GM23338 (cell line): ENCODE measurements at regions not wholly inside any gene's neighbourhood (a gene's known extent, or its start where the extent isn't known, plus 50 kb on each side); places are given as distances from the start of the nearest gene placed in this dataset.

Experiments
- ATAC-seq: fragments of 200-7000 bp; cut with Tn5 transposase; 3 replicates; pipeline ENCODE4 v1.9.1; 2020
- DNase-seq: peaks from one replicate; pipeline ENCODE4 v3.0.0-alpha.2; 2015; ENCODE audit warnings: low spot score
- H2AFZ ChIP-seq: fragments of 200-600 bp; sonication (generic); 2 replicates; pipeline ENCODE4 v1.8.0; 2016; ENCODE audit warnings: antibody characterized with exemption, mild to moderate bottlenecking, moderate library complexity
- H3F3A ChIP-seq: fragments of 200-600 bp; sonication (generic); replicated peaks from 2 replicates; pipeline ENCODE4 v1.8.0; 2017; ENCODE audit warnings: antibody characterized with exemption, mixed run types, low read depth
- H3K27ac ChIP-seq: fragments of 200-600 bp; sonication (generic); 2 replicates; pipeline ENCODE4 v1.6.1; 2016; ENCODE audit warnings: low read depth
- H3K27me3 ChIP-seq: fragments of 200-600 bp; sonication (generic); 2 replicates; pipeline ENCODE4 v1.8.0; 2016; ENCODE audit warnings: mild to moderate bottlenecking, mixed run types, moderate library complexity; ENCODE audit not compliant: insufficient read depth
- H3K36me3 ChIP-seq: fragments of 200-600 bp; sonication (generic); 2 replicates; pipeline ENCODE4 v1.8.0; 2016; ENCODE audit warnings: mild to moderate bottlenecking; ENCODE audit not compliant: insufficient read depth
- H3K4me1 ChIP-seq: fragments of 200-600 bp; sonication (generic); 2 replicates; pipeline ENCODE4 v1.8.0; 2016; ENCODE audit warnings: mild to moderate bottlenecking, moderate library complexity; ENCODE audit not compliant: insufficient read depth
- H3K4me2 ChIP-seq: fragments of 200-600 bp; sonication (generic); 2 replicates; pipeline ENCODE4 v1.7.1; 2017; ENCODE audit warnings: mixed run types
- H3K4me3 ChIP-seq: fragments of 200-600 bp; sonication (generic); 2 replicates; pipeline ENCODE4 v1.6.1; 2016; ENCODE audit warnings: mixed run types
- H3K79me2 ChIP-seq: fragments of 200-600 bp; sonication (generic); replicated peaks from 2 replicates; pipeline ENCODE4 v1.8.0; 2017; ENCODE audit warnings: mild to moderate bottlenecking; ENCODE audit not compliant: insufficient read depth
- H3K9me2 ChIP-seq: fragments of 200-600 bp; sonication (generic); 2 replicates; pipeline ENCODE4 v1.8.0; 2017; ENCODE audit not compliant: insufficient read depth
- H4K20me1 ChIP-seq: fragments of 200-600 bp; sonication (generic); replicated peaks from 2 replicates; pipeline ENCODE4 v1.8.0; 2017; ENCODE audit warnings: mild to moderate bottlenecking; ENCODE audit not compliant: insufficient read depth
- H3K27ac Mint-ChIP-seq: 2 replicates; pipeline ENCODE4 v1.8.0; 2020; ENCODE audit warnings: inconsistent platforms, mild to moderate bottlenecking, moderate library complexity, mixed read lengths
- H3K27me3 Mint-ChIP-seq: 3 replicates; pipeline ENCODE4 v1.8.0; 2022; ENCODE audit warnings: low read depth, mild to moderate bottlenecking, moderate library complexity, mixed read lengths, inconsistent platforms; ENCODE audit not compliant: insufficient read depth, poor library complexity
- H3K36me3 Mint-ChIP-seq: 3 replicates; pipeline ENCODE4 v1.8.0; 2021; ENCODE audit warnings: low read depth, mild to moderate bottlenecking, inconsistent platforms, moderate library complexity, mixed read lengths
- H3K4me1 Mint-ChIP-seq: 3 replicates; pipeline ENCODE4 v1.8.0; 2020; ENCODE audit warnings: mild to moderate bottlenecking, inconsistent platforms, mixed read lengths
- H3K4me3 Mint-ChIP-seq: 3 replicates; pipeline ENCODE4 v1.8.0; 2021; ENCODE audit warnings: moderate library complexity, mild to moderate bottlenecking, inconsistent platforms, mixed read lengths
- H3K9me3 Mint-ChIP-seq: 3 replicates; pipeline ENCODE4 v1.8.0; 2020; ENCODE audit warnings: moderate library complexity, mild to moderate bottlenecking, inconsistent platforms, mixed read lengths
- CREB1 ChIP-seq: fragments of 250-450 bp; sonication (Bioruptor Pico); IDR thresholded peaks from 2 replicates; pipeline ENCODE4 v1.5.0; 2020; ENCODE audit warnings: low read depth, mild to moderate bottlenecking, moderate library complexity
- CTCF ChIP-seq, 2 experiments: fragments of 200-600 bp in 1 of 2; sonication (generic) in 1 of 2; conservative IDR thresholded peaks; 2 replicates each; pipeline versions ENCODE4 v1.5.1 to v1.6.1; 2016 to 2017; ENCODE audit warnings: antibody characterized with exemption in 2 of 2, low read depth in 2 of 2, mild to moderate bottlenecking in 2 of 2, moderate library complexity in 1 of 2
- ETS1 ChIP-seq: IDR thresholded peaks from 2 replicates; pipeline ENCODE4 v1.6.1; 2016; ENCODE audit warnings: antibody characterized with exemption
- EZH2 ChIP-seq: fragments of 200-600 bp; sonication (generic); IDR thresholded peaks from one replicate; pipeline ENCODE4 v1.8.0; 2017; ENCODE audit warnings: antibody characterized with exemption, mild to moderate bottlenecking, low read depth; ENCODE audit not compliant: unreplicated experiment
- EZH2phosphoT487 ChIP-seq: fragments of 200-600 bp; sonication (generic); IDR thresholded peaks from one replicate; pipeline ENCODE4 v1.8.1; 2018; ENCODE audit warnings: antibody characterized with exemption; ENCODE audit not compliant: unreplicated experiment
- JUNB ChIP-seq: IDR thresholded peaks from one replicate; pipeline ENCODE4 v1.6.1; 2016; ENCODE audit warnings: antibody characterized with exemption; ENCODE audit not compliant: unreplicated experiment
- NANOG ChIP-seq: IDR thresholded peaks from 2 replicates; pipeline ENCODE4 v1.6.1; 2016; ENCODE audit warnings: antibody characterized with exemption, borderline replicate concordance
- POLR2AphosphoS5 ChIP-seq: IDR thresholded peaks from 2 replicates; pipeline ENCODE4 v1.6.1; 2016; ENCODE audit warnings: antibody characterized with exemption, low read depth
- STAT1 ChIP-seq: IDR thresholded peaks from one replicate; pipeline ENCODE4 v1.6.1; 2016; ENCODE audit warnings: antibody characterized with exemption; ENCODE audit not compliant: unreplicated experiment
- ZNF114 ChIP-seq: fragments of 250-450 bp; sonication (Bioruptor Pico); IDR thresholded peaks from 2 replicates; pipeline ENCODE4 v1.5.0; 2020; ENCODE audit warnings: mild to moderate bottlenecking, moderate library complexity
- ZNF331 ChIP-seq: fragments of 250-450 bp; sonication (Bioruptor Pico); IDR thresholded peaks from 2 replicates; pipeline ENCODE4 v1.5.0; 2020; ENCODE audit warnings: low read depth, mild to moderate bottlenecking, moderate library complexity
- TF ChIP-seq, protein P1 (sequence below): fragments of 250-450 bp; sonication (Bioruptor Pico); IDR thresholded peaks from 2 replicates; pipeline ENCODE4 v1.5.0; 2020; ENCODE audit warnings: mild to moderate bottlenecking, moderate library complexity
- TF ChIP-seq, protein P2 (sequence below): IDR thresholded peaks from one replicate; pipeline ENCODE4 v1.6.1; 2018; ENCODE audit warnings: antibody characterized with exemption; ENCODE audit not compliant: unreplicated experiment

DNA sequence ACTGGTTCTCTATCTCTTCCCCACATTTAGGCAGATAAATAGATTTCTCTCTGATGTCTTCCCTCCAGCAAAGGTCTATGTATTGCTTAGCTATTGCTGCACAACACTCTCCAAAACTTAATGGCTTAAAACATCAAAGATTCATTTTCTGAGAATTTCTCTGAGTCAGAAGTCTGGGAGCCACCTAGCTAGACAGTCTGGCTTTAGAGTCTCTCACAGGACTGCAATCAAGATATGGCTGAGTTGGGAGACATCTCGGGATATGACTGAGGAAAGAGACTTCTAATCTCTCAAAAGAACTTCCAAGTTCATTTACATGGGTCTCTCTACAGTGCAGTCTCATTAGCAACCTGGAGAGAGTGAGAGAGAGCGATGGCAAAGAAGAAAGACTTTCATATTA lies 553.6 kb upstream of the GHITM start:
- H3K4me1 Mint-ChIP-seq: peaks cover 12% of the 10 kb centered on the region
- H3K36me3 Mint-ChIP-seq: no peaks in the 10 kb centered on the region; the same call in 2 of the 3 replicates
- Histone ChIP-seq H3K36me3 (0 out of 2 replicates have a peak, but pooled peaks cover 3% of the 10 kb centered on the region), H3K27ac (no peak overlapping the region), H3K4me3 (no peak overlapping the region), H3K4me1 (peaks cover 4% of the 10 kb centered on the region; the same call in 1 of the 2 replicates), H3K4me2 (no peak overlapping the region), H3K27me3 (no peaks in the 10 kb centered on the region), H3F3A (no peaks in the 10 kb centered on the region), H4K20me1 (no peaks in the 10 kb centered on the region), H2AFZ (no peak overlapping the region), H3K79me2 (no peaks in the 10 kb centered on the region), H3K9me2 (no peaks in the 10 kb centered on the region; the same call in 1 of the 2 replicates)
- no peak for ATAC-seq
- H3K27me3 Mint-ChIP-seq: no peaks in the 10 kb centered on the region
- no peak overlapping the region for H3K27ac Mint-ChIP-seq
- H3K4me3 Mint-ChIP-seq: no peak overlapping the region
- no peak for DNase-seq
- TF ChIP-seq ETS1 (no peak), NANOG (no peak), EZH2 (no peak), CTCF (conservative IDR thresholded peaks at IDR 0.05; ENCODE audit: low read depth in 2 of 2) (no peak), ZNF114 (CRISPR knock-in tag) (no peak), CREB1 (CRISPR knock-in tag) (no peak), STAT1 (no peak), POLR2AphosphoS5 (no peak), JUNB (no peak), ZNF331 (CRISPR knock-in tag) (no peak), EZH2phosphoT487 (no peak)
- TF ChIP-seq, protein P1, sequence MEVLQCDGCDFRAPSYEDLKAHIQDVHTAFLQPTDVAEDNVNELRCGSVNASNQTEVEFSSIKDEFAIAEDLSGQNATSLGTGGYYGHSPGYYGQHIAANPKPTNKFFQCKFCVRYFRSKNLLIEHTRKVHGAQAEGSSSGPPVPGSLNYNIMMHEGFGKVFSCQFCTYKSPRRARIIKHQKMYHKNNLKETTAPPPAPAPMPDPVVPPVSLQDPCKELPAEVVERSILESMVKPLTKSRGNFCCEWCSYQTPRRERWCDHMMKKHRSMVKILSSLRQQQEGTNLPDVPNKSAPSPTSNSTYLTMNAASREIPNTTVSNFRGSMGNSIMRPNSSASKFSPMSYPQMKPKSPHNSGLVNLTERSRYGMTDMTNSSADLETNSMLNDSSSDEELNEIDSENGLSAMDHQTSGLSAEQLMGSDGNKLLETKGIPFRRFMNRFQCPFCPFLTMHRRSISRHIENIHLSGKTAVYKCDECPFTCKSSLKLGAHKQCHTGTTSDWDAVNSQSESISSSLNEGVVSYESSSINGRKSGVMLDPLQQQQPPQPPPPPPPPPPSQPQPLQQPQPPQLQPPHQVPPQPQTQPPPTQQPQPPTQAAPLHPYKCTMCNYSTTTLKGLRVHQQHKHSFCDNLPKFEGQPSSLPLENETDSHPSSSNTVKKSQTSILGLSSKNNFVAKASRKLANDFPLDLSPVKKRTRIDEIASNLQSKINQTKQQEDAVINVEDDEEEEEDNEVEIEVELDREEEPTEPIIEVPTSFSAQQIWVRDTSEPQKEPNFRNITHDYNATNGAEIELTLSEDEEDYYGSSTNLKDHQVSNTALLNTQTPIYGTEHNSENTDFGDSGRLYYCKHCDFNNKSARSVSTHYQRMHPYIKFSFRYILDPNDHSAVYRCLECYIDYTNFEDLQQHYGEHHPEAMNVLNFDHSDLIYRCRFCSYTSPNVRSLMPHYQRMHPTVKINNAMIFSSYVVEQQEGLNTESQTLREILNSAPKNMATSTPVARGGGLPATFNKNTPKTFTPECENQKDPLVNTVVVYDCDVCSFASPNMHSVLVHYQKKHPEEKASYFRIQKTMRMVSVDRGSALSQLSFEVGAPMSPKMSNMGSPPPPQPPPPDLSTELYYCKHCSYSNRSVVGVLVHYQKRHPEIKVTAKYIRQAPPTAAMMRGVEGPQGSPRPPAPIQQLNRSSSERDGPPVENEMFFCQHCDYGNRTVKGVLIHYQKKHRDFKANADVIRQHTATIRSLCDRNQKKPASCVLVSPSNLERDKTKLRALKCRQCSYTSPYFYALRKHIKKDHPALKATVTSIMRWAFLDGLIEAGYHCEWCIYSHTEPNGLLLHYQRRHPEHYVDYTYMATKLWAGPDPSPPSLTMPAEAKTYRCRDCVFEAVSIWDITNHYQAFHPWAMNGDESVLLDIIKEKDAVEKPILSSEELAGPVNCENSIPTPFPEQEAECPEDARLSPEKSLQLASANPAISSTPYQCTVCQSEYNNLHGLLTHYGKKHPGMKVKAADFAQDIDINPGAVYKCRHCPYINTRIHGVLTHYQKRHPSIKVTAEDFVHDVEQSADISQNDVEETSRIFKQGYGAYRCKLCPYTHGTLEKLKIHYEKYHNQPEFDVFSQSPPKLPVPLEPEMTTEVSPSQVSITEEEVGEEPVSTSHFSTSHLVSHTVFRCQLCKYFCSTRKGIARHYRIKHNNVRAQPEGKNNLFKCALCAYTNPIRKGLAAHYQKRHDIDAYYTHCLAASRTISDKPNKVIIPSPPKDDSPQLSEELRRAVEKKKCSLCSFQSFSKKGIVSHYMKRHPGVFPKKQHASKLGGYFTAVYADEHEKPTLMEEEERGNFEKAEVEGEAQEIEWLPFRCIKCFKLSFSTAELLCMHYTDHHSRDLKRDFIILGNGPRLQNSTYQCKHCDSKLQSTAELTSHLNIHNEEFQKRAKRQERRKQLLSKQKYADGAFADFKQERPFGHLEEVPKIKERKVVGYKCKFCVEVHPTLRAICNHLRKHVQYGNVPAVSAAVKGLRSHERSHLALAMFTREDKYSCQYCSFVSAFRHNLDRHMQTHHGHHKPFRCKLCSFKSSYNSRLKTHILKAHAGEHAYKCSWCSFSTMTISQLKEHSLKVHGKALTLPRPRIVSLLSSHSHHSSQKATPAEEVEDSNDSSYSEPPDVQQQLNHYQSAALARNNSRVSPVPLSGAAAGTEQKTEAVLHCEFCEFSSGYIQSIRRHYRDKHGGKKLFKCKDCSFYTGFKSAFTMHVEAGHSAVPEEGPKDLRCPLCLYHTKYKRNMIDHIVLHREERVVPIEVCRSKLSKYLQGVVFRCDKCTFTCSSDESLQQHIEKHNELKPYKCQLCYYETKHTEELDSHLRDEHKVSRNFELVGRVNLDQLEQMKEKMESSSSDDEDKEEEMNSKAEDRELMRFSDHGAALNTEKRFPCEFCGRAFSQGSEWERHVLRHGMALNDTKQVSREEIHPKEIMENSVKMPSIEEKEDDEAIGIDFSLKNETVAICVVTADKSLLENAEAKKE (CRISPR knock-in tag): no peak
- TF ChIP-seq, protein P2, sequence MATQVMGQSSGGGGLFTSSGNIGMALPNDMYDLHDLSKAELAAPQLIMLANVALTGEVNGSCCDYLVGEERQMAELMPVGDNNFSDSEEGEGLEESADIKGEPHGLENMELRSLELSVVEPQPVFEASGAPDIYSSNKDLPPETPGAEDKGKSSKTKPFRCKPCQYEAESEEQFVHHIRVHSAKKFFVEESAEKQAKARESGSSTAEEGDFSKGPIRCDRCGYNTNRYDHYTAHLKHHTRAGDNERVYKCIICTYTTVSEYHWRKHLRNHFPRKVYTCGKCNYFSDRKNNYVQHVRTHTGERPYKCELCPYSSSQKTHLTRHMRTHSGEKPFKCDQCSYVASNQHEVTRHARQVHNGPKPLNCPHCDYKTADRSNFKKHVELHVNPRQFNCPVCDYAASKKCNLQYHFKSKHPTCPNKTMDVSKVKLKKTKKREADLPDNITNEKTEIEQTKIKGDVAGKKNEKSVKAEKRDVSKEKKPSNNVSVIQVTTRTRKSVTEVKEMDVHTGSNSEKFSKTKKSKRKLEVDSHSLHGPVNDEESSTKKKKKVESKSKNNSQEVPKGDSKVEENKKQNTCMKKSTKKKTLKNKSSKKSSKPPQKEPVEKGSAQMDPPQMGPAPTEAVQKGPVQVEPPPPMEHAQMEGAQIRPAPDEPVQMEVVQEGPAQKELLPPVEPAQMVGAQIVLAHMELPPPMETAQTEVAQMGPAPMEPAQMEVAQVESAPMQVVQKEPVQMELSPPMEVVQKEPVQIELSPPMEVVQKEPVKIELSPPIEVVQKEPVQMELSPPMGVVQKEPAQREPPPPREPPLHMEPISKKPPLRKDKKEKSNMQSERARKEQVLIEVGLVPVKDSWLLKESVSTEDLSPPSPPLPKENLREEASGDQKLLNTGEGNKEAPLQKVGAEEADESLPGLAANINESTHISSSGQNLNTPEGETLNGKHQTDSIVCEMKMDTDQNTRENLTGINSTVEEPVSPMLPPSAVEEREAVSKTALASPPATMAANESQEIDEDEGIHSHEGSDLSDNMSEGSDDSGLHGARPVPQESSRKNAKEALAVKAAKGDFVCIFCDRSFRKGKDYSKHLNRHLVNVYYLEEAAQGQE: no peak
- H3K9me3 Mint-ChIP-seq: no peaks in the 10 kb centered on the region
